GM18861 (cell line): ENCODE measurements at regions not wholly inside any gene's neighbourhood (a gene's known extent, or its start where the extent isn't known, plus 50 kb on each side); places are given as distances from the start of the nearest gene placed in this dataset.

Experiments
- ATAC-seq: cut with Tn5 transposase; IDR thresholded peaks from one replicate; pipeline ENCODE4 v1.9.1; 2021; ENCODE audit not compliant: unreplicated experiment

DNA sequence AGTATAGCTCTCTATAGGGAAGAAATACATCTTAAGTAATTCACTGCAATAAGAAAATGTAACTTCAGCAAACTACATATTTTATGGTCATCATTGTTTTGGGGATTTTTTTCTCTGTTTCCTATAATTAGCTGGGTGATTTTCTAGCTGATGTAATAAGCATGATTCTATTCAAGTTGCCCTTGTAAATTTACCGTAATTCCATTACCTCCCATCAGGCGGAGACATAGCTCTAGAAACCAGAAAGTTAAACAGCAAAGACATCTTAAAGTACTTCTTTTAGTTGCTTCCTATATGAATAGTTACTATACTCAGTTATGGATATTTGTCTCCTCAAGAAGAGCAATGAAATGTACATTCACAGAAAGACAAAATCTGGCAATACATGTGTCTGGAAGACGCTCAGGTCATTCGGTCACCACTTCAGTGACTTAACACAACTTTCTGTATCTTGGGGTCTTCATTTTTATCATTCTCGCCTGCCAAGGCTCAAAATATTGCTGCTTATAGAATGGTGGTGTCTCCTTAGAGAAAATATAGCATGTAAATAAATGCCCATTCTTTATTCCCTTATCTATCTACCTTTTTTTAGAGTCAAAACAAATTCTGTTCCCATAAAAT, 239.9 kb upstream of the ZC3H12C start:
- ATAC-seq = peak; percentile 87

DNA sequence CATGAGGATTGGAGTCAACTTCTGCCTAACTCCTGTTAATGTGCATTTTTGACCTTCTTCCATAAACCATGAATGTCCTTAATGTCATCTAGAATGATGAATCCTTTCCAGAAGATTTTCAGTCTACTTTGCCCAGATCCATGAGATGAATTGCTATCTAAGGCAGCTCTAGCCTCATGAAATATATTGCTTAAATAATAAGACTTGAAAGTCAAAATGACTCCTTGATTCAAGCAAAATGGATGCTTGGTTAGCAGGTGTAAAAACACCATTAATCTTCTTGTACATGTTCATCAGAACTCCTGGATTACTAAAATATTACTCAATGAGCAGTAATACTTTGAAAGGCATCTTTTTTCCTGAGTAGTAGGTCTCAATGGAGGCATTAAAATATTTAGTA, 238.5 kb upstream of the ZC3H12C start:
- no peak for ATAC-seq

DNA sequence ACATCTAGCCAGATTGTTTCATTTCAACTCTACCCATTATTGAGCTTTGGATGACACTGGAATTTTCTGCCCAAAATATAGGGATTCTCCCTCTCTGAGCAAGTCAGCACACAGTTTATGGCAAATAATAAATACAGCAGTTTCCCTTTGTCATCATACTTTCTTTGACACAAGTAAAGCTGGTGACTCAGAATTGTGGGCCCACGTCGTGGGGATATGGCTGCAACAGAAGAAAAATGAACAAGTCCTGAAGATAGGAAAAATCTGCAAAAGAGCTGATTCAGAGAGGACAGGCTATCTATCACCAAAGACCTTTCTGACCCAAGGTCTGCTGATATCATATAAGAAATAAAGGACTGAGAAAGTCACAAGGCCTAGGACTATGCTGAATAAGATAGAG, 236.3 kb upstream of the ZC3H12C start:
- no peak for ATAC-seq

DNA sequence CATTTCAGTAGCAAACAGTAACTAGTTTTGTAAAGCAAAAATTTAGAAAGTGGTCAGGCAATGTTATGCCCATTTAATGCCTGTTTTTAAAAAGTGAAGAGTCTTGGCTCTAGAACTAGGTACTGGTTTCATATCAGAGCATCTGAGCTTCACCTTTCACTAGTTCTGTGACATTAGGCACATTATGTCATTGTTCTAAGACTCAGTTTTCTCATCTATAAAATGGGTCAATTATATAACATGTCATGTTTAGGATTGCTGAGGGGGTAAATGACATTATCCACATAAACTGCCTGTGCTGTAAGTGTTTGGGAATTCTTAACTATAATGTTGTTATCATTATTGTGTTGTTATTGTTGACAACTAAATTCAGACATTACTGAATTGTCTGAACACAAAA, 235.6 kb upstream of the ZC3H12C start:
- ATAC-seq = no peak

GRCh38 chr11:109858152-109858551, 235.0 kb upstream of the ZC3H12C start:
- no peak for ATAC-seq

GRCh38 chr11:109859045-109859724, 234.0 kb upstream of the ZC3H12C start:
- ATAC-seq = no peak

- ATAC-seq = no peak
Measured at GRCh38 chr11:109862835-109863234, 230.4 kb upstream of the ZC3H12C start.

DNA sequence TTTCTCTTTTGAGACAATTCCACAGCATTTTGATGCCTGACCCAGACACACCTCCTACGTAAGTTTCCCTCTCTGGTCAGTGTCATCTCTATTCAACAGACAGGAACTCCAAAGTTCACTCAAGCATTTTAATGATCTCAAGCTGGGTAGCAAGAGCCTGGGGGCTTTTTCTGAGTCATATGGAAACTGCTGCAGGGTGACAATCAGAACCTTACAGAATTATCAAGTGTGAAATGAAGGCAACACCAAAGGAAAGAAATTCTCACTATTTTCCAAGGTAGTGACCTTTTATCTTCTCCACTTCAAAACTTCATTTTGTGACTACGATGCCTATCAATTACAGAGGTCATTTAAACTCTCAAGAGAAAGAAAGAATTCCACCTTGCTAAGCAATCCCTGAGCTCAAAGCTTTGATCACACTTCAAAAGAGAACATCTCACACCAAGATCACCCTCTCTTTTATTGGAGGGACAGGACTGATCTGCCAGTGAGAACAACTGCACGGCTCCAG, 229.0 kb upstream of the ZC3H12C start:
- peak; percentile 92 for ATAC-seq

DNA sequence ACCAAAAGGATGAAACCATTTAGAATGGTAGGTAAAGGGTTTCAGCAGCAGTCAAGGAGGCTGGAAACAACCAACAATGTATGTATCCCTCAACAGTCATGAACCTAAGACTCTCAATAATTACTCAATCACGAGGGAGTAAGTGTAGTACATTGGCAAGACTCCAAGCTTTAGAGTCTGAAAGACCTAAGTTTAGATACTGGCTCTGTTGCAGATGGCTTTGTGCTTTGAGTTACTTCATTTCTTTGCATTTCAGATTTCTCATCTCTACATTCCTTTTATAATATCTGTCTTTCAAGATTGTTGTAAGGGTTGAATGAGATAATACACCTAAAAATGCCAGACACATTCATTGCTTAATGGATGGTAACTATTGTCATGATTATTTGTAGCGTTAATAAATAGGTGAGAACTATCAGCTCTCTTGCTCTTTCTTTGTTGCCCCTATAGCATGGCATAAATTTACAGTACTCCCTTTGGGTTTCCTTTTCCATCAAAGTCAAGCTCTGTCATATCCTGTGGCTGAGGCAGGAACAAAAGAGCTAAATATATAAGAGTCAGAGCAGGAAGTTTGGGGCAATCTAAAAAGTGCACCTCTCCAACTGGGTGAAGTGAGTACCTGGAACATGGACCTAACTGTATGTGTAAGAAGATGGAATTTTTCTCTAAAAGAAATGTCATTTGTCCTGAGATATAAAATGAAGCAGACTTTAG, 228.2 kb upstream of the ZC3H12C start:
- ATAC-seq = peak; percentile 47

DNA sequence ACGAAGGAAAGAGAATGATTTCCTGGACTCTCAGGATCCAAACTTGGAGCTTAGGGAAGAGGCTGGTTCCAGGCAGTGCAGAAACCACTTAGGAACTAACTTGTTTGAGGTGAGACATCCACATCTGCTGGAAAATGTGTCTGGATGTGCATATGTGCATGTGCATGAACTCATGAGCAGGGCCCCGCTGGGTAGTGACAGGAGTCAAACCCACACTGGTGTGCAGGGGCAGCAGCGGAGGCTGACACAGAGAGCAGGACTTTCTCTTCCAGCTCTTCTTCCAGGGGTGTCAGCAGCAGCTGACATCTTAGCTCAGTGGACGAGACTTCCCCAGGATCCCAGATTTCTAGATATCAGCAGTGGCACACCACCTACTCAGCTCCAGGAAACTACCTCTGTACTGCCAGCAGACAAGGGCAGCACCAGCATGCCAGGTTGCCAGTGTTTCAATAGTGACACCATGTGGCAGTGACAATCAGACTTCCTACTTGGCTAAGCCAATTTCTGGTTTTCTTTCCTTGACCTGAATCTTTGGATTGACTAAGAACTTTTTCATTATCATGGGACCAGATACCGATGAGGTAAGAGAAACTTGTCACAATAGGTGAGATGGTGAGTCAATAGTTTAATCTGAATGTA, 227.5 kb upstream of the ZC3H12C start:
- no peak for ATAC-seq

DNA sequence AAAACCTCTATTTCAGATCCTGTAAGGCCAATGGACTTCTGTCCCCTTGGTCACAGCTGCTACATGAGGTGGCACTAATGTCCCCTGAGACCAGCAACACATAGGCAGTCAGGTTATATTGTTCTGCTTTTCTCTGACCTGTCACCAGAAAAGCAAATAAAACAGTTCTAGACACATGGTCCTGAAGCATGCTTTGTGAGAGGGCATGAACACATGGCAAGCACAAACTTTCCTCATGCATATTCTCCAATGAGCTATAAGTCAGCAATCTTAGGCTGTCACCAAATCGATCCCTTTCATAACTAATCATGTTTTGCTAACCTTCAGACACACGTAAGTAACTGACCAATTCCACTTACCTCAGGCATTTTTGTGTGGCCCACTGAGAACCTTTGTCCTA, 225.4 kb upstream of the ZC3H12C start:
- no peak for ATAC-seq

GRCh38 chr11:109869536-109869935, 223.7 kb upstream of the ZC3H12C start:
- ATAC-seq = no peak

DNA sequence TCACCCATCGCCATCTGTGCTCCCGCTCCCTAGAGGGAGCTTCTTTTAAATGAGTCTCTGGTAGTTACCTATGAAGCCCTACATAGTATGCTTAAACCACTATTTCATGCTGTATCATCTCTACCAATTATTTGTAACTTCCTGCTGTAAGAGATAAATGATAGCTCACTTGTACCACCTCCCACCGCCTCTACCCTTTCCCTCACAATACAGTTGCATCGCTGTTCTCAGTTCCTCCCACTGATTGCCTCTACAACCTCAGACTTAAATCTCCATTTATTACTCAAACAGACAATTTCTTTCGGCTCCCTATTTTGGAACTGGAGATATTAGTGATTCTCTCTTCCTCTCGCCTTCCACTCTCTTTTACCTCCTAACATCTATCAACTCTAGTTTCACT, 222.9 kb upstream of the ZC3H12C start:
- ATAC-seq = no peak

DNA sequence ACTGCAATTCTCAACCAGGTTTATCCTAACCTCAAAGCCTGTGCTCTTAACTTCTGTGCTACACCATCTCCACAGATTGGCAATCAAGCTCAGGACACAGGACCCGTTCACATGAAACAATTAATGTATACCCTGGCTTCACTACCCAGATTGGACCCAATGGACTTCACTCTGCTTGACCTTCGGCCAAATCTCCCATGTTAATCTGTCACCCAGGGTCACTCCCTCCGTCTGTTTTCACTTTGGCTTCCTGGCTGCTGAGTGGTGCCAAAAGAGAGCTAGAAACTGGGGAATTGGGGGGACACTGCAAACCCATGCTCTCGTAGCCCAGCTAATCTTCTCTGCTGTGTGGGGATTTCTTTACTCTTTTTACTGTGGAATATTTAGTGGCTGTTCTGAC, 216.1 kb upstream of the ZC3H12C start:
- ATAC-seq = no peak

DNA sequence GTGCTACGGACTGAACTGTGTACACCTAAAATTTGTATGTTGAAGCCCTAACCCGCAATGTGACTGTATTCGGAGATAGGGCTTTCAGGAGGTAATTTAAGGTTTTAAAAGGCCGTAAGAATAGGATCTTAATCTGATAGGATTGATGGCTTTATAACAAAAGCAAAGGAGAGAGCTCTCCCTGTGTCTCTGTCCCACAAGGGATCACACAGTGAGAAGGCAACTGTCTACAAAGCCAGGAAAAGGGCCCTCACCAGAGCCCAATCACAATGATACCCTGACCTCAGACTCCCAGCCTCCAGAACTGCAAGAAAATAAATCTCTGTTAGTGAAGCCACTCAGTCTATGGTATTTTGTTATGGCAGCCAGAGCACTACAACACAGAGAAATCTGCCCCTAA, 208.7 kb upstream of the ZC3H12C start:
- no peak for ATAC-seq

- no peak for ATAC-seq
Measured at GRCh38 chr11:109885006-109885405, 208.2 kb upstream of the ZC3H12C start.

DNA sequence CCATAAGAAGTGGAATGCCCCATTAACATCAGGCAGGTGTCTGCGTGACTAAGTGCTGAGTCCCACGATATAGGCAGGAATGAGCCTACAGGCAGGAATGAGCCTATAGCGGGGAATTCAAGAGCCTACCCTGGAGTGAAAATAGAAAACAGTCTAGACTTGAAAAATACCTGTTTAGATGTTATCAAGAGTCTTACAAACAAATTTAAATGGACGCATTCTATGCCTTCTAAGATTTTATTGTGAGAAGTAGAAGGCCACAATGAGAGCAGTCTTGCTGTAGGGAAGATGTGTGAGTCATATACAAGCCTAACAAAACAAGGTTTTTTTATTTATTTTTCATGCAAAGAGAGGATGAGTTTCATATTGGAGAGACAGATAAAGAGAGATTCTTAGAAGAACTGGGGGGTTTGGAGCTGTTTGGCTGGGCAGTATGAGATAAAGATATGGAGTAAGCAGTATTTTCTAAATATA, 200.8 kb upstream of the ZC3H12C start:
- no peak for ATAC-seq

DNA sequence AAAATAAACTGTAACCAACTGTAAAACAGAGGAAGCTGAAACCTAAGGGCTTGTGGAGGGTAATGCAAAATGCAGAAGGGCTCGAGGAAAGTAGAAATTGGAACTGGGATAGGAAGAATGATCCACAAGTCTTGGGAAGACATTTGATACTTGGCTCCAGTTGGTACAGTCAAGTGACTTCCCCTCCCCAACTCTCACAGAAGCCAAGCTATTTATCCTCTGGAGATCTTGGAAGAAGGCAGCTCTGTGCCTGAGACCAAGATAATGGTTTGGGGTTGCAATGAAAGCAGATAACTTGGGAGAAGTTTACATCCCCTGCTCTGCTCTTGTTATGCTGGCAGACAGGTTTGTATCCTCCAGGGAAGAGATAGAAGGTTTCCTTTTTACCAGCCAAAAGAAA, 198.9 kb upstream of the ZC3H12C start:
- no peak for ATAC-seq

DNA sequence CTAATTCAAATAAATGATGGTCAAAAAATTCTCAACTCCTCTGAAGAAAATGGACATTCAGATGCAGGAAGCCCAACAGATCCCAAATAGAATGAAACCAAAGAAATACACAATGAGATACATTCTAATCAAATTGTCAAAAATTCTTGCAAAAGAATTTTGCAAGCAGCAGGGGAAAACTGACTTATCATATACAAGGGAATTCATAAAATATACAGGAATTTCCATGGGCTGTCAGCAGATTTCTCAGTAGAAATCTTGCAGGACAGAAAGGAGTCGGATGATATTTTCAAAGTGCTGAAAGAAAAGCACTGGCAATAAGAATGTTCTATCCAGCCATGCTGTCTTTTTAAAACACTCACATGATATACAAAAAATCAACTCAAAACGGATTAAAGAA, 194.6 kb upstream of the ZC3H12C start:
- ATAC-seq = no peak

DNA sequence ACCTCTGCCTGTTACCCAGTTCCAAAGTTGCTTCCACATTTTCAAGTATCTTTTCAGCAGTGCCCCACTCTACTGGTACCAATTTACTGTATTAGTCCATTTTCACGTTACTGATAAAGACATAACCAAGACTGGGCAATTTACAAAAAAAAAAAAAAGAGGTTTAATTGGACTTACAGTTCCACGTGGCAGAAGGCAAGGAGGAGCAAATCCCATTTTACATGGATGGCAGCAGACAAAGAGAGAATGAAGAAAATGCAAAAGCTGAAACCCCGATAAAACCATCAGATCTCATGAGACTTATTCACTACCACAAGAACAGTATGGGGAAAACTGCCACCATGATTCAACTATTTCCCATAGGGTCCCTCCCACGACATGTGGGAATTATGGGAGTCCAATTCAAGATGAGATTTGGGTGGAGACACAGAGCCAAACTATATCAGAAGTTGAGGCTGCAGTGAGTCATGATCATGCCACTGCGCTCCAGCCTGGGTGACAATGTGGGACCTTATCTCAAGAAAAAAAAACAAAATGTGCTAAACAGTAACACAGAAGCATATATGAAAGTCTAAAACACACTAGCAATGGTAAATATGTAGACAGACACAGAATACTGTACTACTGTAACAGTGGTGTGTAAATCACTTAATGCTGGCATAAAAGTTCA, 190.3 kb upstream of the ZC3H12C start:
- no peak for ATAC-seq

DNA sequence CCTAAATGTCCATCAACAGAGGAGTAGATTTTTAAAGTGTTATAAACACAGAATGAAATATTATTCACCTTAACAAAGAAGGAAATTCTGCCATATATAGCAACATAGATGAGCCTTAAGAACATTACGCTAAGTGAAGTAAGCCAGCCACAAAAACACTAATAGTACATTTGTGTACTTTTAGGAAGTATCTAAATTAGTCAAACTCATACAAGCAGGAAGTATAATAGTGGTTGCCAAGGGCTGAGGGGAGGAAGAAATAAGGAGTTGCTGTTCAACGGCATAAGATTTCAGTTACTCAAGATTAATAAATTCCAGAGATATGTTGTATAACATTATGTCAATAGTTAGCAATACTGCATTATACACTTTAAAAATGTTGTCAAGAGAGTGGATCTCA, 181.7 kb upstream of the ZC3H12C start:
- ATAC-seq = peak; percentile 56
